Activated gamma-delta T cell treated with Interleukin-2 at 50 U/mL for 16 hours (primary cell): ENCODE measurements at regions not wholly inside any gene's neighbourhood (a gene's known extent, or its start where the extent isn't known, plus 50 kb on each side); places are given as distances from the start of the nearest gene placed in this dataset.

ENCODE experiments used
- DNase-seq: peaks from one replicate; pipeline ENCODE4 v3.0.0-alpha.2; 2020

DNA sequence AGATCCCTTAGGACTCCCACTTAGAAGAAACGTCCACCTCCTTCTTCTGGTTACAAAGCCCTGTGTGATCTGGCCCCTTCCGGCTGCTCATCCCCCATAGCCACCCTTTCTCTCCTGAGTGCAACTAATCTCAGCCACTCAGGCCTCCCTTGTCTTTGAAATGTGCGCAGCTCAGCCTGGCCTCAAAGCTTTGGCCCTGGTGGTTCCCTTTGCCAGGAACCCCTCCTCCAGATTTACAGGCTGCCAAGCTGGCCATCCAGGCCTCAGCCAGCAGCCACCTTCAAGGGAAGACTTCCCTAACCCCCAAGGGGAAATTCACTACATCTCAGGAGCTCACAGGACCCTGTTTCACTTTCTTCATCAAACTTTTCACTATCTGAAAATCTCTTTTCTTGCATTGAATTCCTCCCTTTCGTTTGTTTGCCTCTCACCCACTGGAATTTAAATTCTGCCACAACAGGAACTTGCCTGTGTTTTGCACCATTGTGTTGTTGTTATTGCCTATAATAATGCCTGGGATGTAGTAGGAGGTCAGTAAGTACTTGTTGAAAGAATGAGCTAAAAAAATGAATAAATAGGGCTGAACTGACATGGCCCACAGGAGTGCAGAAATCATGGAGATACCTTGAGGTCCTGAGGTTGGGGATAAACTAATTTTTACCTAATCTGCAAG is 109.5 kb upstream of the PFN2 start:
- DNase-seq: no peak

DNA sequence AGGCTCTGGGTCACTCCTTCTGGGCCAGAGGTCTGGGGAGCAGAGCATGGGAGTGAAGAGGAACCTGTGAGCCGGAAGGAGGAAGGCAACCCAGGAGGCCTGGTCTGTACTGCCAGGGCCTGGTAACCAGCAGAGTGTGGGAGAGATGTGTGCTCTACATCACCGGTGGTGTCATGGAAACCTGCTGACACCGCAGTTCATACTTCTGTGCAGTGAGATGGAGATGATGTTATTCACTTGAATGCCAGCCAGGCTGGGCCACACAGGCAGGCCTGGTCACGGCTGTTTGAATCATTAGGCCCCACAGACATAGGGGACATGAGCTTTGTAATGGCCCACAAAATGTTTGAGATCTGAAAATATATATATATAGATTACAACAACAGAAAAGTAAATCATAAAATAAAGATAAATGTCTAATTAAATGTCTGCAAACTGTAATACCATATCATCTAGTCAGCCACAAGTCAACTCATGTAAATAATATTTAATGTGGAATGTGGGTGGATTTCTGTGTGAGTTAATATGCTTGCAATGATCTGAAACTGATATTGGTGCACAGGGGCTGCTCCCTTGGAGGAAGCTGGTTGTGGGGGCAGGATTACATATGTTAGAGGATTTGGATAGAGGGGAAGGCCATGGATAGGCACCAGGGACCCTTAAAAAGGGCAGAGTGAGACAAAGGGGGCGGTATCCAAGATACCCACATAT is 108.5 kb upstream of the PFN2 start:
- no peak for DNase-seq

DNA sequence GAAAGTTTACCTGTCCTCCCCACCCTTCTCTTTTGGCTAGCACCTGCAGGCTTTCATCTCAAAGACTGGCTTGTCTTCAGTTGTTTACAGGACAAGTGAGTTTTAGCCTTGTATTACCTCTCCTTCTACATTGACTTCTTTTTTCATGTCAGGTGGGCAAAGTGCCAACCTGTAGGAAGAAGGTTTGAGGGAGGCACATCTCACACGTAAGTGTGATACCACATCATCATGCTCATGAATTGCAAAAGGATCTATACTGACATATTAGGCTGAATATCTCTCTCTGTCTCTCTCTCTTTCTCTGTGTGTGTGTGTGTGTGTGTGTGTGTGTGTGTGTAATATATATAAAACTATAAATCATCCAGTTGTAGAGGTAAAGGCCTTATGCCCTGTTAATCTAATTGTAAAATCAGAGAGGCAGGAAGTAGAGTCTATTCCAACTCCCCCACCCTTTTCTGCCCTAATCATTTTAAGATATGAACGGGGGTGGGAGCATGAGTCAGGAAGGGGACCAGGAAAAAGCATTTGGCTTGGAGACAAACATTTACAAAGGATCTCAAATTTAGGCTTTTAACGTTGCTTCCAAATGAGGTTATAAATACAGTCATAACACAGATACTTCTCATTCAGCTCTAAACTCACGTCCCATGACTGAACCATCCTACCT is 107.0 kb upstream of the PFN2 start:
- DNase-seq: no peak

DNA sequence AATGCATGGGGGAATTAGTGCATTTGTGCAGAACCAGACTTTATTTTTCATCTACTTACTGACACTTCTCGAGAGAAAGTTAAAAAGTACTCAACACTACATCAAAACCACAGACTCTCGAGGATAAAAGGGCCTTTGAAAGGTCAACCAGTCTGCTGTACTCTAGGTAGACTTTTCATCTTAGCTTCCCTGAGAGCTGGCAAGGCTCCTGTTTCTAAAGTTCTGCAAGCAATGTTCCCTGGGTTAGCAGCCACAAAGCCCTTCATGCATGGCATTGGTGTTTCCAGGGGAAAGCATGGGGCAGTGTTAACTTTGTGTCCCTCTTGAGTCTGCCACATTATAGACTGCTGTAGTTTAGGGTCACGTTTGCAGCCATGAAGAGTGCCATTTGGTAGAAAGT is 106.4 kb upstream of the PFN2 start:
- DNase-seq: no peak

DNA sequence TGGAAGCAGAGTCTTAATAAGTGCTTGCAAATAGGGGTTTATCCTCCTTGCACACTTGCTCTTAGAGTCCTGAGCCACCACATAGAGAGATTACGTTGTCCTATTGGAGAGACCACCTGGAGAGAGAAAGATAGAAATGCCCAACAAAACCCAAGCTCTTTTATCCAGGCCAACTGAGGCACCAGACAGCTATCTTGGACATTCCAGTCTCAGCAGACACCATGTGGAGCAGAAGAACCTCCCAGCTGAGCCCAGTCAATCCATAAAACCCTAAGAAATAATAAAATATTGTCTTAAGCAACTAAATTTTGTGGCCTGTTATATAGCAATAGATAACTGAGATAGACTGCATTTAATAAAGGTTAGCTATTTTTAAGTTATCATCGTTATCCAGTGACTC is 105.7 kb upstream of the PFN2 start:
- no peak for DNase-seq

DNA sequence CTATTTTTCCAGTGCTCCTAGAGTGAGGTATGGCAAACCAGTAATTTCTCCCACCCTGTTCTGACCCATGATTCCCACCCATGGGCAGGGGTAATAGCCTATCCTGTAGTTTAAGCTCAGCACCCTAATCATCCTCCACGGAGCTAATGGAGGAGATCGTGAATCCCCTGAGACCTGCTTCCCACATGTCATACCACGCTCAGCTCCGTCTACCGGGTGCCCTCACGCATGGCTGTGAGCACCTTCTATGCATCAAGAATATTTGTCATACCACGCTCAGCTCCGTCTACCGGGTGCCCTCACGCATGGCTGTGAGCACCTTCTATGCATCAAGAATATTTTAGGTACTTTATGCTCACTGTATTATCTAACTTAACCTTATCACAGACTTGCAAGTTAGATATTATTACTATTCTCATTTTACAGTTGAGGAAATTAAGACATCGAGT is 104.7 kb upstream of the PFN2 start:
- no peak for DNase-seq

DNA sequence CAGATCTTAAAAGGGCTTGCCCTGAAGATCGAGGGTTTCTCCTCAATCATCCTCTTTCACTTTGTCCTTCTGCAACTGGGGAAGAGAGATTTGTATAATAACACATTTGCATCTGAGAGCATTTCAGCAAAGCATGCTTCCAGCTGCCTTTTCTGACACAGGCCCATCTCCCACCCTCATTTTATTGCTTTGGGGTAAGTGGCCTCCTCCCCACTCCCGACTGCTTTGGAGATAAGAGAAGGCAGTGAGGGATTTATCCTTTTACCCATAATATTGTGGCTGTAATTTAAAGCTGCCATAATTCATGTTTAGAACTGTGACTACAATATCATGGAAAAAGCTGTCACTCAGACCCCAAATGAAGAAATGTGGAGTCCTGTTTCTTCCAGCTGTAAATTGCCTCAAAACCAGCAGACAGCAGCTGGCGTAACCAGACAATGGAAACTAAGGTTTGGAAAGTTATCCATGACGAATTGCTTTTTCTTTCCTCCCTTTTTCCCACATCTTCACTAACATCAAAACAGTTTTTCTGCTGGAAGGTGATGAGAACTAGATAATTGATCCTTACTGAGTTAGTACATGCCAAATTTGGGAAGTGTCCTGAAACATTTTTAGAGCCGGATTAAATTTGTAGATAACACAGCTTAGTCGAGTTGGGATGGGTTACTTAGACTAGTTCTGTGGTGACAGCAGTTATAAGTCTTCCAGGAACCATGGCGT is 104.2 kb upstream of the PFN2 start:
- no peak for DNase-seq

DNA sequence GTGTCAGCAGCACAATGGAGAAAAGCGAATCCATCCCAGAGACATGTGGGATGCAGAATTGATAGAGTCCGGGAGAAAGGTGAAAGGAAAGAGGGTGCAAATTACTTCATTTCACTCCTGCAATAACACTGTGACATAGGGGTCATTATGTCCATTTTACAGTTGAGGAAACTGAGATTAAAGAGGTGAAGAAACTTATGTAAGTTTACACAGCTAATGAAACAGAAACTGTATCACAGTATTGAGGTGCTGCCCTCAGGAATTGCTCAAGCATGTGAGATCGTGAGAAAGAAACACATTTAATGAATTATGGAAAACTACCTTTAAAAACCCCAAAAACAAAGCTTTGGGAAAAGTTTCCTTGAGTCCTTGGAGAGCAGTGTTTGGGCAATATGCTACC is 103.6 kb upstream of the PFN2 start:
- DNase-seq: no peak

DNA sequence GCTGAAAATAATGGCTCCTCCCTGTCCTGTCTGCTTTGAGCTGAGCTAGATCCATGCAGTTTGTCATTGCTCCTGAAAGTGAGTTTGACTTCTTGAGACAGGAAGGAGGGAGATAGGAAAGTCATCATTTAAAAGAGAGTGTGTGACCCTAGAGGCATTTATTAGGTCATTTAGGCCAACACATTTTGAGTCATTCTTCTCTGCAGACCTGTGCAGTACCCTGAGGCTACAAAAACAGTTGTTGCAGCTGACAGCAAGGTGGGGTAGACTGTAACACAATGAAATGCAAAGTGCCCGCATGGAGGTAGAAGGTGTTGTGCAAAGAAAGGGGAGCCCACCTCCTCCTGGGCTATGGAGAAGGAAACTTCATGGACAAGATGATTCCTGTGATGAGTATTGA is 102.8 kb upstream of the PFN2 start:
- no peak for DNase-seq

DNA sequence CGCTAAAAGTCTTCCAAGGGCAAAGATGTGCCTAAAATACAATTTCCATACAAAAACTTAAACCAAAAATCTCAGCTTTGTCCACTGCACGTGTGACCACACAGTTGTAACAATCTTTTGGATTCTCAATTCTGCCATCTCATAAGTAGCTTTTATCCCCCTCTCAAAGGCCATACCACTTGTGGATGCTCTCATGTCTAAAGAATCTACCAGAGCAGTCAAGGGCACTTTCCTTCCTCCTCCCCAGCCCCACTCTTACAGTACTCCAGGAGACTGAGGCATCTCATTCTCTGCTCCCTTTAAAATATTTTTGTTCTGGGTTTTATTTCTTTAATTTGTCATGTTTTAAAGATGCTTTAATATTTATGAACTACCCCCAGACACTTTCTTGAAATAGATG is 102.3 kb upstream of the PFN2 start:
- DNase-seq: no peak

DNA sequence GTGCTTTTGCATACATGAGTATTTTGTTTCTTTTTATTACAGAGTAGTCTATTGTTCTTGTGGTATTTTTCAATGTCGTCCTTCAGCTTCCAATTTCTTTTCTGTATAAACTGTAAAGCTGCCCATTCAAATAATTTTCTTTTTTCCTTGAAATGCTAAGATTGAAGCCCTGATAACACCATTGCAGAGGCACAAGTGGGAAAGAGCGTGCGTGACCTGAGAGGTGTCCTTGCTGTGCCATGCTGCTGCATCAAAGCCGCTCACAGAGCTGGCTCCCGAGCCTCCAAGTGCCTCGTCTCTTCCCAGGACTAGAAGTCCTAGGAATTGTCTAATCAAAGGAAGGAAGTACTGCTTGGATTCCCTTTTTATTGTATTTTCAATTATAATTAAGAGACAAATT is 101.9 kb upstream of the PFN2 start:
- DNase-seq: no peak

DNA sequence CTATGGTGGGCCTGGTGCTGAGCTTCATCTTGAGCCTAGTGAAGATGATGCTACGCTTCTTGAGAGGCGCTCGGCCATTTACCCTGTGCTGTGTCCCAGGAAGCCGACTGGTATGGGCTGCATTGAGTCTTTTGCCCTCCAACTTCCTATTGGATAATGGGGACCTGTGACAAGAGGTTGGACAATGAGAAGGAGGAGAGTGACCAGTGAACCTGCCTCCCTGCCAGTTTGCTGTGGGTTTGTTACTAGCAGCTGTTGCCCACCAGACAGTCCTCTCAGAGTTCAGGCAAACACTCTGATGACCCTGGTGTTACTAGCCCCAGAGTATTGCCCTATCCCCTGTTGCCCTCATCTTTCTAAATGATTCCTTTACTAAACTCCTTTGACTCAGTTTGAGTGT is 99.6 kb upstream of the PFN2 start:
- DNase-seq: no peak

DNA sequence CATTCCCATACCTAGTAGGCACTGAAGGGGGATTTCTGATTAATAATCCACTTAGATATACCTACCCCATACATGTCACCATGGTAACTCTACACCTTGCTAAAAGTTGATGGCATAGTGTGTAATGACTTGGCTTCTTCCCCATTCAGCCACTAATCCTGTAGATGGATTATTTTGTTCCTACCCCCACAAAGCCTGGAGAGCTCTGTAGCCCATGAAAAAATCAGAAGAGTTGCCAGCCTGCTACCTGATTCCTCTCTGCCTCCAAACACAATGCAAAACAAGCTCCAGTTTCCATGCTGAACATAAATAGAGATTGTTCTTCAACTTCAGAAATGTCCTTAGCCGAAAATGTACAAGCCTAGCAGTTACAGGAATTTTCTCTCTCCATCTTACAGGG is 98.9 kb upstream of the PFN2 start:
- no peak for DNase-seq

DNA sequence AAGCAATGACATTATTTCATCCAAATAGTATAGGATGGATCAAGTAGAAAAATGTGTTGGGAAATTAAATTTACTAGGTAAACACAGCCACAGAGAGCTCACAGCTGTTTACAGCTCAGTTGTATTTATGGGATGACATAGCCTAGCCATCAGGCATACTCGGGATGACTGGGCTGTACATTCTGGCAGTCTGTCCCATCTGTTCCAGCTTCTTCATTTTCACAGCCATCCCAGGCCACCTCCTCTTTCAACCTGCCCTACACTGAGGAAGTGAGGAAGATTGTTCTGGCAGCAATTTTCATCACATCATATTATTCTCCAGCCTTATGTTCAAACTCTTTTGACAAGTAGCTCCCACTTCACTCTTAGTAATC is 98.4 kb upstream of the PFN2 start:
- DNase-seq: no peak

DNA sequence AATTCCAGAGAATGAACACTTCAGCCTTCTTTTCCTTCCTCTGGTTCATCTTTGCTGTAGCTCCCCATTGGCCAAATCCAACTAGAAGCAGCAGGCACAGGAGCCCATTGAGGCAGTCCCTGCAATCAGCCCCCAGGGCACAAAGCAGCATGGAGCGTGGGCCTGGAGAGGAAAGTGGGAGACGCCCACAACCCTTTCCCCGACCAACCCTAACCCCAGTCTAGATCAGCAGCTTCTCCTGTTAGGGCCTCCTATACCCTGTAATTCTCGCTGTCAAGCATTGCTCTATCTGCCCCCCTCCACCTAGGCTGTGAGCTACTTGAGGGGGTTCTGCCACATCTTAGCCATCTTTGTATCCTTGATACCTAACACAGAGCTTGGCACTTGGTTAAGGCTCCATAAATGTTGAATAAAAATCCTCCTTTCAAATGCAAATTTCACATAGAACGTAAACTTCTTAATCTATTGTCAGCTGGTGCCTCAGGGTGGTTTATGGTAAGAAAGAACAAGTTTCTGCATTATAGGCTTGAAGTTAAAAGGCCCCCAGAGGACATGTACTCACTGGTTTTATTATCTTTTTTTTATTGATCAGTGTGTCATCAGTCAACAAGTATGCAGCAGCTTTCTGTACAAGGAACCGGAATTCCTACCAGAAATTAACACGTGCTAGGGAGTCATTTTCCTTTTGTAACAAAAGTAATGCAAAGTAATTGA is 97.9 kb upstream of the PFN2 start:
- no peak for DNase-seq

DNA sequence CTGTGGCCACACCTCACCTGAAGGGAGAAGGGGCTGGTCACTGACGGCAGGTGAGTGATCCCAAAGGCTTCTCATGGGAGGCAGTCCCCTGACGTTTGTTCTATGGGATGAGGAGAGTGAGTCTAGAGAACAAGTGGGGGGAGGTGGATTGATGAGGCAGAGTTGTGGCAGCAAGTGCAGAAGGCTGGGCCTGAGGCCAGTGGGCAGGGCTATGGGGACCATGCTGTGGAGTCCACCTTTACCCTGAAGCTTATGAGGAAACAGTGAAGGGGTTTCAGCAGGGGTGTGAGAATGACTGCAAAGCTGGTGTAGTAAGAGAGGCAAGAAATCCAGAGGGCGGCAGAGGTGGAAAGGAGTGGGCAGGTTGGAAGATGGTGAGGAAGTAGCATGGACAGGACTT is 96.9 kb upstream of the PFN2 start:
- no peak for DNase-seq

DNA sequence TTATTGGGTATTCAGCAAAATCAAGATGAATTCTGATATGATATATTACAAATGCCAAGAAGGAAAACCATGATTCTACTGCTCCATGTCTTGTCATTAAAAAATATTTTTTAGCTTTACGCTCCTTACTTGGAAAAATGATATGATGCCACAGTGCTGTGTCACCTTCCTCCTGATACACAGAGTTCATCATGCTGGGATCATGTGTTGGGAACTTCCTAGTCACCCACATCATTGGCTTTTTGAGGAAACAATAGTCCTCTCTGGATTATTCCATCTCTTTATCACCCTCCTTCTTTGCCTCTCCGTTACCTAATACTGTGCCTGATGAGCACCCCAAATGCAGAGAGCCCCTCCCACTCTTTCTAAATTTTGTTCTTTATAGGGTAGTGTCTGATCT is 94.3 kb upstream of the PFN2 start:
- DNase-seq: no peak

DNA sequence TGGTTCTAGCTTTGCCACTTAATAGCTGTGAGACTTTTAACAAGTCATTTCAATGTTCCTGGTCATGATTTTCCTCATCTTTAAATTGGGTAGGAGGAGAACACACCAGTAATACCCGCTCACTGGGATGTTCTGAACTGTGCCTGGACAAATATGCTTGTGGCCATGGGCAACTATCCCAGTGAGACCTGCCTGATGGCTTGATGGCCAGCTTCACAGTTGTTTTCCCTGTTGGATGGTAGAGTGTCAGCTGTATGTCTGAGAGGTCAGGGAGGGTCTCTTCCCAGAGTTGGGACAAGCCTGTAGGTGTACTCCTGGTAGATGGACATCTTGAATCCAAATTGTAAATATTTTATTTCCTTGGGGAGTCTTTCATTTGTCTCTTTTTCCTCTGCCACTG is 92.5 kb upstream of the PFN2 start:
- no peak for DNase-seq

DNA sequence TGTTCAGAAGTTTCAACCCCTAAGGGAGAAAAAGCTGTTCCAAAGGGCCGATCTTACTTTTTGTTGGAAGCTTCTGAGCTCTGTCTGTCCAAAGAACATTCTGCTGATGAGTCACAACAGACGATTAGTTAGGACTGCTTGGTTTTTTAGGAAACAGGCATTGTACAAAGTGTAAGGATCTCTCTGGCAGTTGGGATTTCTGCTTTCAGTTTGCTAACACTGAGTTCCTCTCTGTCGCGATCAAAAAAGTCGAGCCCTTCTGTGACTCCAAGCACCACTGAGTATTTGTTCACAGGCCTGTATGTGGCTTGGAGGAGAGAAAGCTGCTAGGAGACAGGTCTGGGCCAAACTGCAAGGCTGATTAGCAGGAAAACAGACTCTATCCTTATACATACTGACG is 91.8 kb upstream of the PFN2 start:
- DNase-seq: no peak

DNA sequence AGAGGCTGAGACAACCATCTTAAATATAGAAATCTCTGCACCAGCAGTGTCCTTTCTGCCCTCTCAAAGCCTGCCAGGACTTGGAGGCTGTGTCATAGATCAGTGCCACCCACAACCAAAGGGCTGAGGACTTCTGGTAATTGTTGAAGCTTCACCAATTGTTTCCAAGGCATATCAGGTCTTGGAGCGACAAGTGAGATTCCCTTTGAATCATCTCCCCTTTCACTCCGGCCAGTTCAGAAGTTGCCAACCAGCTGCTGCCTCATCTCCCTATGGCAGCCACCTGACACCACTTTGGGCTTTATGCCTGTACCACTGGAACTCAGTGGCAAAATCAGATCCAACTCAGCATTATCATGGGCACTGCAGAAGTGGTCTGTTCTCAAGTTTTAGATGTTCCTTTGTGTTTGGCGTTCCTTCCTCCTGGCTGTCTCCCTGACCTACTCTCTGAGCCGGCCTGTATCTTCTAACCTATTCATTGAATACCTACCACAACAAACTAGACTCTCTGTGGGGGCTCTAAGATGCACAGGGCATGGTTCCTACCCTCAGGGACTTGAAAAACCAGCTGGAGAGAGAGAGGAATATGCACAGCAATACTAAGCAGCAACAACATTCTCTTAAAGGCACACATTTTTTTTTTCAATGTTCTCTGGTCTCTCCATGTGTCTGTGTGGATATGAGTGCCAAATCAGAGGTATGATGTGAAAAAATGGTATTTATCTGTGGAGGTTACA is 90.8 kb upstream of the PFN2 start:
- no peak for DNase-seq

DNA sequence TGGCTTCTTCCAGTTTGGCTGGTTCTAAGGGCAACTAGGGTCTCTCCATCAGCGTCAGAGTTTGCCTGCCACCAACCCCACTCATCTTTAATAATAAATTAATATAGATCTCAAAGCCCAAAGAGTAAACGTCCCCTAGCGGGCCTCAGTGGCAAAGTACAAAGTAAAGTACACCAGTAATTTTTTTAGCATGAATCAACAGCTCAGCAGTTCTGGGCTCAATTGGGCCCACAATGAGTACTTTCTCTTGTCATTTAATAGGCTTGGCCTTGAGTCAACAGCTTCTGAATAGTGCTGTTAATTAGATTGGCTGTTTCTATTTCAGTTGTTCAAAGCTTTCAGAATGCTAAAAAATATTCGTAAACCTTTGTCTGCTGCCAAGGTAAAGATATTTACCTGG is 89.0 kb upstream of the PFN2 start:
- no peak for DNase-seq

DNA sequence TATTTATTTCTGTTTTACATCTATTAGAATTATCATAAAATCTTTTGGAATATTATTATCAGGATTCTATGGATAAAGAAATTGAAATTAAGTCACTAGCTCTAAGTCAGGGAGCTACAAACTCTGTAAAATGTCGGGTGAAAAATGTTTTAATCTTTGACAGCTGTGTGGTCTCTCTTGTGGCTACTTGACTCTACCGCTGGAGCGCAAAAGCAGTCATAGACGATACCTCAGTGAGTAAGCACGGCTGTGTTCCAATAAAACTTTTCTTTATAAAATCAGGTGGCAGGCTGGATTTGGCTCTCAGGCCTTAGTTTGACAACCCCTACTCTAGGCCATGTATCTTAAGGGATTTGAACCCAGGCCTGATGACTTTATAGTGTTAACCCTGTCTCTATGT is 88.5 kb upstream of the PFN2 start:
- no peak for DNase-seq

DNA sequence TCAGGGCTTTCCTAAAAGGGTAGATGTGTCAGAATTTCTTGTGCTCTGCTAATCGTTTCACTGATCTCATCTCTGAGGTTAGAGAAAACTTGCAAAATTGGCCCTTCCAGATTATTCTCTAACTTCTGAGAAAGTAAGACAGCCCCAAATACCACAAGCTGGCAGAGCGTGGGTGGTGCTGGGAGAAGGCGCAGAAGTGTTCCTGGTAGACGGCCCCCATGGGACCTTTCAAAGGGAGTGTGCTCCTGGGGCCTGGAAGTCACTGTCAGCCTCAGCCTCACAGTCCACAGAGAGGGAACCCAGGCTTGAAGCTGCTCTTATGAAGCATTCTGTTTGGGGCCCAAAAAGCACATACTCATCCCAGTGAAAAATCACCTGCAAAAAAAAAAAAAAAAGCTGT is 86.5 kb upstream of the PFN2 start:
- no peak for DNase-seq
